ENCODE measurements at regions not wholly inside any gene's neighbourhood (a gene's known extent, or its start where the extent isn't known, plus 50 kb on each side); places are given as distances from the start of the nearest gene placed in this dataset.

GRCh38 chr18:64488698-64489097, 339.8 kb upstream of the LINC00305 start:
- TF ChIP-seq YY1 (IDR thresholded peaks at IDR 0.05; ENCODE audit: insufficient read depth, insufficient read length) (no peak), ZNF274 (IDR thresholded peaks at IDR 0.05; ENCODE audit: low read depth, low read length) (no peak), SUZ12 (IDR thresholded peaks at IDR 0.05; ENCODE audit: extremely low read depth, insufficient read depth, insufficient read length) (no peak)
